Glutamatergic neuron (in vitro differentiated cells): ENCODE measurements at regions not wholly inside any gene's neighbourhood (a gene's known extent, or its start where the extent isn't known, plus 50 kb on each side); places are given as distances from the start of the nearest gene placed in this dataset.

Experiments
- DNase-seq: peaks from one replicate; pipeline ENCODE4 v3.0.0; 2022
- H3K27ac Mint-ChIP-seq: one replicate; pipeline ENCODE4 v1.8.0; 2020; ENCODE audit warnings: mild to moderate bottlenecking, mixed read lengths, inconsistent platforms; ENCODE audit not compliant: unreplicated experiment
- H3K27me3 Mint-ChIP-seq: one replicate; pipeline ENCODE4 v1.8.0; 2020; ENCODE audit warnings: mild to moderate bottlenecking, moderate library complexity, mixed read lengths, inconsistent platforms; ENCODE audit not compliant: unreplicated experiment
- H3K36me3 Mint-ChIP-seq: one replicate; pipeline ENCODE4 v1.8.0; 2020; ENCODE audit warnings: mild to moderate bottlenecking, mixed read lengths, inconsistent platforms; ENCODE audit not compliant: unreplicated experiment
- H3K4me1 Mint-ChIP-seq: one replicate; pipeline ENCODE4 v1.8.0; 2020; ENCODE audit warnings: mild to moderate bottlenecking, low read depth, mixed read lengths, inconsistent platforms; ENCODE audit not compliant: unreplicated experiment
- H3K4me3 Mint-ChIP-seq: one replicate; pipeline ENCODE4 v1.8.0; 2020; ENCODE audit warnings: mild to moderate bottlenecking, mixed read lengths, inconsistent platforms; ENCODE audit not compliant: unreplicated experiment
- H3K9me3 Mint-ChIP-seq: one replicate; pipeline ENCODE4 v1.8.0; 2020; ENCODE audit warnings: mild to moderate bottlenecking, moderate library complexity, mixed read lengths, inconsistent platforms; ENCODE audit not compliant: unreplicated experiment
- TF ChIP-seq, protein P1 (sequence below): fragments of 200-600 bp; sonication (generic); IDR thresholded peaks from one replicate; pipeline ENCODE4 v1.5.0; 2021; ENCODE audit not compliant: partially characterized antibody, unreplicated experiment

DNA sequence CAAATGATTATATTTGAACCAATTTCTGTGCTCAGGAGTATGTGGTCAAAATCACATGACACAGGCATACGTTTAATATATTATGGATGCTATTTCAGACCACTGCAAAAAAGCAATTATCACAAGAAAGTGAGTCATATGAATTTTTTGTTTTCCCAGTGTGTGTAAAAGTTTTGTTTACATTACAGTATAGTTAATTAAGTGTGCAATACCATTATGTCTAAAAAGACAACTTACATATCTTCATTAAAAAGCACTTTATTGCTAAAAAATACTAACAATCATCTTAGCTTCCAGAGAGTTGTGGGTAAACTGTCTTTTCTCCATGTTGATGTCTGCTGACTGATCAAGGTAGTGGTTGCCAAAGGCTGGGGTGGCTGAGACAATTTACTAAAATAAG is 347.2 kb upstream of the PCDH9 start:
- H3K27ac Mint-ChIP-seq = no peak overlapping the region
- H3K4me3 Mint-ChIP-seq = no peak overlapping the region
- H3K9me3 Mint-ChIP-seq = no peaks in the 10 kb centered on the region
- TF ChIP-seq, protein P1, sequence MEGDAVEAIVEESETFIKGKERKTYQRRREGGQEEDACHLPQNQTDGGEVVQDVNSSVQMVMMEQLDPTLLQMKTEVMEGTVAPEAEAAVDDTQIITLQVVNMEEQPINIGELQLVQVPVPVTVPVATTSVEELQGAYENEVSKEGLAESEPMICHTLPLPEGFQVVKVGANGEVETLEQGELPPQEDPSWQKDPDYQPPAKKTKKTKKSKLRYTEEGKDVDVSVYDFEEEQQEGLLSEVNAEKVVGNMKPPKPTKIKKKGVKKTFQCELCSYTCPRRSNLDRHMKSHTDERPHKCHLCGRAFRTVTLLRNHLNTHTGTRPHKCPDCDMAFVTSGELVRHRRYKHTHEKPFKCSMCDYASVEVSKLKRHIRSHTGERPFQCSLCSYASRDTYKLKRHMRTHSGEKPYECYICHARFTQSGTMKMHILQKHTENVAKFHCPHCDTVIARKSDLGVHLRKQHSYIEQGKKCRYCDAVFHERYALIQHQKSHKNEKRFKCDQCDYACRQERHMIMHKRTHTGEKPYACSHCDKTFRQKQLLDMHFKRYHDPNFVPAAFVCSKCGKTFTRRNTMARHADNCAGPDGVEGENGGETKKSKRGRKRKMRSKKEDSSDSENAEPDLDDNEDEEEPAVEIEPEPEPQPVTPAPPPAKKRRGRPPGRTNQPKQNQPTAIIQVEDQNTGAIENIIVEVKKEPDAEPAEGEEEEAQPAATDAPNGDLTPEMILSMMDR = no peak
- no peaks in the 10 kb centered on the region for H3K36me3 Mint-ChIP-seq
- DNase-seq = no peak
- H3K4me1 Mint-ChIP-seq = no peaks in the 10 kb centered on the region
- no peaks in the 10 kb centered on the region for H3K27me3 Mint-ChIP-seq

DNA sequence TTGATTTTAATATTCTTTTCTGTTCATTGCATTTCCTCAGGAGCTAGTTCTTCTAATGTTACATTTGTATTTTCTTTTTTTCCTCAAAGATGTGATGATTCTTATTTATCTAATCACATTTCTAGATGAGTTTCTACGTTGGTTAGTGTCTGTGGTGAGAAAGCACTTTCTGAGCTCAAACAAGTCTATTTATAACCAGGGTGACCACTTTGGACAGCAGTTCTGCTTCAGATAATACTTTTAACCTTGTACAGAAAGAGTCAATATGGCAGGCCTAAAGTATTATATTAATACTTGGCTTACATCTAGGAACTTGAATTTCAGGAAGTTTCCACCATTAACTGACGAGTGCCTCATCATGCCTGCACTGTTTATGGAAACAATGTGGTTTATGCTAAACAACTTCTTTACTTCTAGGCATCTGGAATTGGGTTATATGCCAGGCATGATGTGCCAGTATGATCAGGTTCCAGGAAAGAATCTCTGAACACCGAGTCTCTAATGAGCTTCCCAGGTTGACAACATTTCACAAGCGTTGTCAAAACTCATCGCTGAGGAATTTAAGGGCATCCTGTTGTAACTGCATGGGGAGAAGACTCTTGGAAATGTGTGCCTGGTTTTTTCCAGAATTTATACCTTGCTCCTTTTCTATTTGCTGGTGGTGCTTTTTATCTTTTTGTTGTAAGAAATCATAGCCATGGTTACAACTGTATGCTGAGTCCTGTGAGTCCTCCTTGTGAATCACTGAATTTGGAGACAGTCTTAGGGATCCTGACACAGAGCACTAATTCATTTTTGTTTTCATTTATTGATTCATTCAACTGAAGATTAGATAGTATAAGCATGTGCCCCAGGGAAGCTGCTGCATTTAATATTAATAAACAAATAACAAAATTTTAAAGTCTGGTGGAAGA is 344.4 kb upstream of the PCDH9 start:
- Mint-ChIP-seq H3K9me3 (no peaks in the 10 kb centered on the region), H3K4me3 (no peak overlapping the region), H3K27me3 (no peaks in the 10 kb centered on the region), H3K36me3 (no peaks in the 10 kb centered on the region), H3K4me1 (no peaks in the 10 kb centered on the region), H3K27ac (no peak overlapping the region)
- no peak for DNase-seq
- TF ChIP-seq, protein P1 = no peak

DNA sequence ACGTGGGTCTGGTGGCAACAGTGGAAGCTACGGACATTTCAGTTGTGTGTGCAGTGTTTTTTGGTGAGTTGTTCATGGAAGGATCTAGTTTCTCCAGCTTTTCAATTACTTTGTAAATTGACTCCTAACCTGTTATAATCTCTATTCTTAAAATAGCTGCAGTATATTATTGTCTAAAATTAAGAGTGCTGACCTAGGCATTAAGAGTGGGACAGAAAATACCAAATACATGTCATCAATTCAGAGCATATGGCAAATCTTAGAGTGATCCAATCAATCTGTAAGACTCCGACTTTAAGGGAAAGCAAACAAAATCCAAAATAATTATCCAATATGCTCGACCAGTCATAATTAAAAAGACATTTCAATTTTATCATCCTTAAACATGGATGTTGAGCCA is 338.1 kb upstream of the PCDH9 start:
- no peak for DNase-seq
- TF ChIP-seq, protein P1 = no peak
- Mint-ChIP-seq H3K27me3 (no peaks in the 10 kb centered on the region), H3K36me3 (no peaks in the 10 kb centered on the region), H3K4me1 (no peaks in the 10 kb centered on the region), H3K9me3 (no peaks in the 10 kb centered on the region), H3K4me3 (no peak overlapping the region), H3K27ac (no peak overlapping the region)

DNA sequence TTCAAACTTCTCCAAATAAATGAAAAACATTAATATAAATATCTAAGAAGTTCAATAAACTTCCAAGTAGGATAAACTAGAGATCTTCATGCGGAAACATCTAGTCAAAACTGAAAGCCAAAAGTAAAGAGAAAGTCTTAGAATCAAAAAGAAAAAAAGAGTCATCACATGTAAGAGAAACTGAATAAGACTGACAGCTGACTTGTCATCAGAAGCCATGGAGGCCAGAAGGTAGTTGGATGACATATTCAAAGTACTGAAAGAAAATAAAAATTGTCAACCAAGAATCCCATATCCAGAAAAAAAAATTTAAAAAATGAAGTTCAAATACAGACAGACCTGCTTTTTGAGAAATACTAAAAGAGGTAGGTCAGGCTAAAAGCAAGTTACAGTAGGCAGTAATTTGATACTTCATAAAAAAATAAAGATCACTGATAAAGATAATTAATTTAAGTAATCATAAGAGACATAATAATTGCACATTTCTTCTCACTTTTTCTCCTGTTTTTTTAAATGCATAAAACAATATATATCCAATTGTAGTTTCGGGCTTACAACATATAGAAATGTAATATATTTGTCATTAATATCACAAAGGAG is 327.6 kb upstream of the PCDH9 start:
- TF ChIP-seq, protein P1 = no peak
- Mint-ChIP-seq H3K27me3 (no peaks in the 10 kb centered on the region), H3K4me1 (no peaks in the 10 kb centered on the region), H3K36me3 (peaks cover 6% of the 10 kb centered on the region), H3K27ac (no peak overlapping the region), H3K4me3 (no peak overlapping the region), H3K9me3 (no peaks in the 10 kb centered on the region)
- DNase-seq = no peak

DNA sequence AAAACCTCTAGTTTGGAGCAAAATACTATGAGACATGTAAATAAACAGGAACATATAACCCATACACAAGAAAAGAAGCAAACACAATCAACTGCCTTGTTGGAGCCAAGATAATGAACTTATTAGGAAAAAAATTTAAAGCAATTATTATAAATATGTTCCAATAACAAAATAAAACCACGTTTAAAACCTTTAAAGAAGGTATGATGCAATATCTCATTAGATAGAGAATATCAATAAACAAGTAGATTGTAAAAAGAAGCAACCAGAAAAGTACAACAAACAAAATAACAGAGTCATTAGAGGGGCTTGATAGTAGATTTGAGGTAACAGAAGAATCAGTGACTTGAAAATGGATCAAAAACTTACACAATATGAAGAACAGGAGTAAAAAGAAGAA is 327.0 kb upstream of the PCDH9 start:
- TF ChIP-seq, protein P1 = no peak
- H3K4me1 Mint-ChIP-seq = no peaks in the 10 kb centered on the region
- H3K4me3 Mint-ChIP-seq = no peak overlapping the region
- H3K36me3 Mint-ChIP-seq = peaks cover 6% of the 10 kb centered on the region
- H3K9me3 Mint-ChIP-seq = no peaks in the 10 kb centered on the region
- DNase-seq = no peak
- no peaks in the 10 kb centered on the region for H3K27me3 Mint-ChIP-seq
- no peak overlapping the region for H3K27ac Mint-ChIP-seq
